ENCODE measurements at regions not wholly inside any gene's neighbourhood (a gene's known extent, or its start where the extent isn't known, plus 50 kb on each side); places are given as distances from the start of the nearest gene placed in this dataset.

- TF ChIP-seq CTCF (IDR thresholded peaks at IDR 0.05; ENCODE audit: poor library complexity) (no peak), EZH2 (IDR thresholded peaks at IDR 0.05; ENCODE audit: borderline replicate concordance) (no peak), EZH2phosphoT487 (IDR thresholded peaks at IDR 0.05; ENCODE audit: low read depth, severe bottlenecking, unreplicated experiment) (no peak)
These were observed 889.3 kb downstream of the MAT2B start for GRCh38 chr5:164394686-164395194.

Data from hepatocyte (in vitro differentiated cells).